ENCODE measurements at regions not wholly inside any gene's neighbourhood (a gene's known extent, or its start where the extent isn't known, plus 50 kb on each side); places are given as distances from the start of the nearest gene placed in this dataset.

DNA sequence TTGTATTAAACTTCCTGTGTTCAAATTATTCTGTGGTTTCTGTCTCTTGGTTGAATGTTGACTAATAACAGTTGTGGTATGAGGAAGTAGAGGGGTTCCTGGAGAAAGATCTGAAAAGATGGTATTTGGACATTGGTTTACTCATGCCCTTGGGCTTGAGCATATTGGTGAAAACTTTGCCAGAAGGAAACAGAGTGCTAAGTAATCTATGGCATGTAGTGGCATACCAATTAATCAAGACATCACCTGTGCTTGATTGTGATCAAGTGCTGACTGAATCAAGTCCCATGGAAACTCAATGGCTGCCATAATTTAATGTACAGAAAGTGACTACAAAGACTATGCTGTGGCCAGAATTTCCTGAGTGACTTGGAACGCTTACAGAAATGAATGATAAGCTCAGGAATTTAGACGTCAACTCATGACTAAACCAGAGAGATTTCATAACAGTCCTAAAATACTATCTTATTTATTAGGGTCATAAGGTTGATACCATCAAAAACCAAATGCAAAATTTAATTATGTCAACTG, 2062.9 kb downstream of the ARAP2 start:
- TF ChIP-seq, protein P1, sequence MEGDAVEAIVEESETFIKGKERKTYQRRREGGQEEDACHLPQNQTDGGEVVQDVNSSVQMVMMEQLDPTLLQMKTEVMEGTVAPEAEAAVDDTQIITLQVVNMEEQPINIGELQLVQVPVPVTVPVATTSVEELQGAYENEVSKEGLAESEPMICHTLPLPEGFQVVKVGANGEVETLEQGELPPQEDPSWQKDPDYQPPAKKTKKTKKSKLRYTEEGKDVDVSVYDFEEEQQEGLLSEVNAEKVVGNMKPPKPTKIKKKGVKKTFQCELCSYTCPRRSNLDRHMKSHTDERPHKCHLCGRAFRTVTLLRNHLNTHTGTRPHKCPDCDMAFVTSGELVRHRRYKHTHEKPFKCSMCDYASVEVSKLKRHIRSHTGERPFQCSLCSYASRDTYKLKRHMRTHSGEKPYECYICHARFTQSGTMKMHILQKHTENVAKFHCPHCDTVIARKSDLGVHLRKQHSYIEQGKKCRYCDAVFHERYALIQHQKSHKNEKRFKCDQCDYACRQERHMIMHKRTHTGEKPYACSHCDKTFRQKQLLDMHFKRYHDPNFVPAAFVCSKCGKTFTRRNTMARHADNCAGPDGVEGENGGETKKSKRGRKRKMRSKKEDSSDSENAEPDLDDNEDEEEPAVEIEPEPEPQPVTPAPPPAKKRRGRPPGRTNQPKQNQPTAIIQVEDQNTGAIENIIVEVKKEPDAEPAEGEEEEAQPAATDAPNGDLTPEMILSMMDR (IDR thresholded peaks at IDR 0.05; ENCODE audit: insufficient read depth, low read length, missing control alignments) = no peak
- no peak overlapping the region for H3K4me3 ChIP-seq (ENCODE audit: low read depth, low read length)
- POLR2A ChIA-PET = no interaction called here
- peak; percentile 85 for DNase-seq (ENCODE audit: low read depth, low spot score)
- CTCF ChIA-PET = interaction anchor here (1.0 kb wide), 1 partner anchor 9 kb away, joined by 5 read pairs; no protein-coding TSS in a partner anchor

- DNase-seq (ENCODE audit: low read depth, low spot score) = no peak
- no peak overlapping the region for H3K4me3 ChIP-seq (ENCODE audit: low read depth, low read length)
- ChIA-PET CTCF (interaction anchor here (1.0 kb wide), 1 partner anchor 9 kb away, joined by 5 read pairs; no protein-coding TSS in a partner anchor), POLR2A (no interaction called here)
- TF ChIP-seq, protein P1 (IDR thresholded peaks at IDR 0.05; ENCODE audit: insufficient read depth, low read length, missing control alignments) = no peak
Measured at GRCh38 chr4:34181891-34182290, 2062.4 kb downstream of the ARAP2 start.

- ChIA-PET CTCF (interaction anchor here (1.0 kb wide), 1 partner anchor 9 kb away, joined by 5 read pairs; no protein-coding TSS in a partner anchor), POLR2A (no interaction called here)
- no peak for DNase-seq (ENCODE audit: low read depth, low spot score)
- TF ChIP-seq, protein P1 (IDR thresholded peaks at IDR 0.05; ENCODE audit: insufficient read depth, low read length, missing control alignments) = no peak
- H3K4me3 ChIP-seq (ENCODE audit: low read depth, low read length) = no peak overlapping the region
Measured at GRCh38 chr4:34182306-34182705, 2062.0 kb downstream of the ARAP2 start.

DNA sequence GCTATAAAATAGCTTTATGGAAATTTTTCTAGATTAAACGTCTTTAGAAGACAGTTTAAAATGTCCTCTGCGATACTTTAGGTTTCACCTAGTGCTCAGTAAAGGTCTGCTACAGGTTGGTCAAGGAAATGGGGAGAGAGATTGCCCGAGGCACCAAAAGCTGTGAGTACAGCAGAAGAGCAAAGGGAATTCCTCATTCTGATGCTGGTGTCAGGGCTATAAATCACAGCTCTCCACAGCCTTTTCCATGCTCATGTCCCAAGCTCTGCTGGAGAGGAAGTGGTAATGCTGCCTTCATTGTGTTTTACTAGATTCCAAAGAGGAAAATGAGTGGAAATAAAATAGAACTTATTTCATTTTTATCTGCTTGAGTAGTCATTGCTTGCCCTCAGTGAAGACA, 2060.4 kb downstream of the ARAP2 start:
- CTCF ChIA-PET = interaction anchor here (0.6 to 1.7 kb wide), 2 partner anchors 10 to 14 kb away, joined by 3 to 4 read pairs; no protein-coding TSS in a partner anchor
- DNase-seq (ENCODE audit: low read depth, low spot score) = no peak
- POLR2A ChIA-PET = no interaction called here
- no peak overlapping the region for H3K4me3 ChIP-seq (ENCODE audit: low read depth, low read length)
- TF ChIP-seq, protein P1 (IDR thresholded peaks at IDR 0.05; ENCODE audit: insufficient read depth, low read length, missing control alignments) = no peak

- ChIA-PET POLR2A (no interaction called here), CTCF (no interaction called here)
- no peak for DNase-seq (ENCODE audit: low read depth, low spot score)
- TF ChIP-seq, protein P1 (IDR thresholded peaks at IDR 0.05; ENCODE audit: insufficient read depth, low read length, missing control alignments) = no peak
- no peak overlapping the region for H3K4me3 ChIP-seq (ENCODE audit: low read depth, low read length)
Measured at GRCh38 chr4:34187056-34187455, 2057.3 kb downstream of the ARAP2 start.

DNA sequence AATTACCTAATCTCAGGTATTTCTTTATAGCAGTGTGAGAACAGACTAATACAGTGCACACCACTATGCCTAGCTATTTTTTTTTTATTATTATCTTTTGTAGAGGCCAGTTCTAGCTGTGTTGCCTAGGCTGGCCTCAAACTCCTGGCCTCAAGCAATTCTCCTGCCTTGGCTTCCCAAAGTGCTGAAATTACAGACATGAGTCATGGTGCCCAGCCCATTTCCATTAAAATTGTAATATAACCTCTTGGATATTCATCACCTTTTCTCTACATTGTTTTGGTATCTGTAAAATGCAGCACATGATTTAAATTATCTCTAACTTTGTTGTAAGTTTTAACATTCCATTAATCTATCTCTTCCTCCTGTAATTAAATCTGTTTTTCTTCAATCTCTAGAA, 2052.9 kb downstream of the ARAP2 start:
- DNase-seq (ENCODE audit: low read depth, low spot score) = no peak
- ChIA-PET POLR2A (no interaction called here), CTCF (no interaction called here)
- TF ChIP-seq, protein P1 (IDR thresholded peaks at IDR 0.05; ENCODE audit: insufficient read depth, low read length, missing control alignments) = no peak
- H3K4me3 ChIP-seq (ENCODE audit: low read depth, low read length) = no peak overlapping the region
